ENCODE measurements at regions not wholly inside any gene's neighbourhood (a gene's known extent, or its start where the extent isn't known, plus 50 kb on each side); places are given as distances from the start of the nearest gene placed in this dataset.

- in situ Hi-C loops (cut with MboI; ENCODE audit: low sequenced_read_pairs, unreplicated experiment) = no loop called here
- DNase-seq (ENCODE audit: low spot score) = no peak
- no peak for TF ChIP-seq CTCF (IDR thresholded peaks at IDR 0.05; ENCODE audit: borderline replicate concordance, control extremely low read depth, extremely low read depth, insufficient read depth, missing control alignments)
These were observed 577.2 kb upstream of the PCDH15 start for GRCh38 chr10:55378196-55378595.

- in situ Hi-C loops (cut with MboI; ENCODE audit: low sequenced_read_pairs, unreplicated experiment) = no loop called here
These were observed 573.9 kb upstream of the PCDH15 start for GRCh38 chr10:55374917-55375316.

GRCh38 chr10:55374060-55374459, 573.0 kb upstream of the PCDH15 start:
- TF ChIP-seq CTCF (IDR thresholded peaks at IDR 0.05; ENCODE audit: borderline replicate concordance, control extremely low read depth, extremely low read depth, insufficient read depth, missing control alignments) = no peak
- in situ Hi-C loops (cut with MboI; ENCODE audit: low sequenced_read_pairs, unreplicated experiment) = no loop called here
- no peak for DNase-seq (ENCODE audit: low spot score)

More at GRCh38 chr10:55374917-55375316, 573.9 kb upstream of the PCDH15 start:
- no peak for DNase-seq (ENCODE audit: low spot score)
- TF ChIP-seq CTCF (IDR thresholded peaks at IDR 0.05; ENCODE audit: borderline replicate concordance, control extremely low read depth, extremely low read depth, insufficient read depth, missing control alignments) = no peak

GRCh38 chr10:55369670-55370420, 568.8 kb upstream of the PCDH15 start:
- no peak for TF ChIP-seq CTCF (IDR thresholded peaks at IDR 0.05; ENCODE audit: borderline replicate concordance, control extremely low read depth, extremely low read depth, insufficient read depth, missing control alignments)
- in situ Hi-C loops (cut with MboI; ENCODE audit: low sequenced_read_pairs, unreplicated experiment) = no loop called here
- no peak for DNase-seq (ENCODE audit: low spot score)

GRCh38 chr10:55368467-55368866, 567.4 kb upstream of the PCDH15 start:
- no peak for DNase-seq (ENCODE audit: low spot score)
- in situ Hi-C loops (cut with MboI; ENCODE audit: low sequenced_read_pairs, unreplicated experiment) = no loop called here
- TF ChIP-seq CTCF (IDR thresholded peaks at IDR 0.05; ENCODE audit: borderline replicate concordance, control extremely low read depth, extremely low read depth, insufficient read depth, missing control alignments) = no peak

GRCh38 chr10:55367555-55367954, 566.5 kb upstream of the PCDH15 start:
- DNase-seq (ENCODE audit: low spot score) = no peak
- in situ Hi-C loops (cut with MboI; ENCODE audit: low sequenced_read_pairs, unreplicated experiment) = no loop called here
- TF ChIP-seq CTCF (IDR thresholded peaks at IDR 0.05; ENCODE audit: borderline replicate concordance, control extremely low read depth, extremely low read depth, insufficient read depth, missing control alignments) = no peak
